H1 (cell line): ENCODE measurements at regions not wholly inside any gene's neighbourhood (a gene's known extent, or its start where the extent isn't known, plus 50 kb on each side); places are given as distances from the start of the nearest gene placed in this dataset.

Source experiments
- CEBPB ChIP-seq: IDR thresholded peaks from 2 replicates; pipeline ENCODE4 v1.6.1; 2012; ENCODE audit warnings: low read depth, low read length
- SIN3A ChIP-seq, 2 experiments: IDR thresholded peaks in 1 of 2; conservative IDR thresholded peaks in 1 of 2; 2 replicates each; pipeline ENCODE4 v1.6.1; 2011 to 2012; ENCODE audit warnings: low read length in 2 of 2, improper control_type of control experiment in 1 of 2, low read depth in 1 of 2, mild to moderate bottlenecking in 1 of 2

GRCh38 chr11:120056301-120057027 lies 81.4 kb downstream of the TRIM29 start (continued):
- no peak for TF ChIP-seq CEBPB
- no peak for TF ChIP-seq SIN3A (conservative IDR thresholded peaks at IDR 0.05 in 1 of 2, IDR thresholded peaks at IDR 0.05 in 1 of 2; ENCODE audit: low read depth in 1 of 2, low read length in 2 of 2)
